OCI-LY1 (cell line): ENCODE measurements at regions not wholly inside any gene's neighbourhood (a gene's known extent, or its start where the extent isn't known, plus 50 kb on each side); places are given as distances from the start of the nearest gene placed in this dataset.

ENCODE experiments used
- EZH2 ChIP-seq: fragments of 200-600 bp; sonication (generic), shearing (Covaris generic); IDR thresholded peaks from 2 replicates; pipeline ENCODE4 v1.8.0; 2017; ENCODE audit warnings: borderline replicate concordance, mixed run types, mild to moderate bottlenecking, antibody characterized with exemption, low read length, moderate library complexity, mixed read lengths
- TF ChIP-seq, protein P1 (sequence below): fragments of 200-600 bp; sonication (generic), shearing (Covaris generic); IDR thresholded peaks from 2 replicates; pipeline ENCODE4 v1.5.1; 2017; ENCODE audit warnings: mild to moderate bottlenecking, antibody characterized with exemption, low read length, moderate library complexity, mixed read lengths

GRCh38 chr1:192442736-192443135, 125.9 kb downstream of the RGS21 start:
- TF ChIP-seq, protein P1, sequence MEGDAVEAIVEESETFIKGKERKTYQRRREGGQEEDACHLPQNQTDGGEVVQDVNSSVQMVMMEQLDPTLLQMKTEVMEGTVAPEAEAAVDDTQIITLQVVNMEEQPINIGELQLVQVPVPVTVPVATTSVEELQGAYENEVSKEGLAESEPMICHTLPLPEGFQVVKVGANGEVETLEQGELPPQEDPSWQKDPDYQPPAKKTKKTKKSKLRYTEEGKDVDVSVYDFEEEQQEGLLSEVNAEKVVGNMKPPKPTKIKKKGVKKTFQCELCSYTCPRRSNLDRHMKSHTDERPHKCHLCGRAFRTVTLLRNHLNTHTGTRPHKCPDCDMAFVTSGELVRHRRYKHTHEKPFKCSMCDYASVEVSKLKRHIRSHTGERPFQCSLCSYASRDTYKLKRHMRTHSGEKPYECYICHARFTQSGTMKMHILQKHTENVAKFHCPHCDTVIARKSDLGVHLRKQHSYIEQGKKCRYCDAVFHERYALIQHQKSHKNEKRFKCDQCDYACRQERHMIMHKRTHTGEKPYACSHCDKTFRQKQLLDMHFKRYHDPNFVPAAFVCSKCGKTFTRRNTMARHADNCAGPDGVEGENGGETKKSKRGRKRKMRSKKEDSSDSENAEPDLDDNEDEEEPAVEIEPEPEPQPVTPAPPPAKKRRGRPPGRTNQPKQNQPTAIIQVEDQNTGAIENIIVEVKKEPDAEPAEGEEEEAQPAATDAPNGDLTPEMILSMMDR = no peak
- TF ChIP-seq EZH2 = no peak
